Neural cell (in vitro differentiated cells): ENCODE measurements at regions not wholly inside any gene's neighbourhood (a gene's known extent, or its start where the extent isn't known, plus 50 kb on each side); places are given as distances from the start of the nearest gene placed in this dataset.

Experiments used
- H2AFZ ChIP-seq: fragments of 200-600, 300-800 bp; sonication (generic), shearing (Covaris generic); 2 replicates; pipeline ENCODE4 v1.6.0; 2014; ENCODE audit warnings: low read depth, mild to moderate bottlenecking, antibody characterized with exemption, low read length, moderate library complexity
- H3F3A ChIP-seq: fragments of 200-600 bp; shearing (Covaris generic); 2 replicates; pipeline ENCODE4 v1.6.1; 2016; ENCODE audit warnings: mild to moderate bottlenecking, moderate library complexity, mixed read lengths, antibody characterized with exemption, low read length; ENCODE audit not compliant: insufficient read depth, poor library complexity, severe bottlenecking
- H3K27ac ChIP-seq: fragments of 200-600, 300-800 bp; sonication (generic), shearing (Covaris generic); 2 replicates; pipeline ENCODE4 v1.5.1; 2014; ENCODE audit warnings: mild to moderate bottlenecking, low read length, moderate library complexity
- H3K27me3 ChIP-seq: fragments of 300-800, 200-600 bp; sonication (generic), shearing (Covaris generic); 2 replicates; pipeline ENCODE4 v1.6.0; 2014; ENCODE audit warnings: mild to moderate bottlenecking, low read depth, low read length, moderate library complexity; ENCODE audit not compliant: insufficient read depth
- H3K36me3 ChIP-seq: fragments of 300-800, 200-600 bp; sonication (generic), shearing (Covaris generic); 2 replicates; pipeline ENCODE4 v1.5.1; 2014; ENCODE audit warnings: mild to moderate bottlenecking, antibody characterized with exemption, low read length, moderate library complexity; ENCODE audit not compliant: insufficient read depth
- H3K4me2 ChIP-seq: fragments of 300-800, 200-600 bp; sonication (generic), shearing (Covaris generic); 2 replicates; pipeline ENCODE4 v1.6.0; 2014; ENCODE audit warnings: mild to moderate bottlenecking, low read length
- H3K4me3 ChIP-seq: fragments of 300-800, 200-600 bp; sonication (generic), shearing (Covaris generic); 2 replicates; pipeline ENCODE4 v1.5.1; 2014; ENCODE audit warnings: mild to moderate bottlenecking, low read length, moderate library complexity
- H3K79me2 ChIP-seq: fragments of 200-600 bp; shearing (Covaris generic); replicated peaks from 2 replicates; pipeline ENCODE4 v1.6.0; 2014; ENCODE audit warnings: mild to moderate bottlenecking, low read length, moderate library complexity; ENCODE audit not compliant: insufficient read depth
- H3K9ac ChIP-seq: fragments of 300-800, 200-600 bp; sonication (generic), shearing (Covaris generic); 2 replicates; pipeline ENCODE4 v1.6.1; 2016; ENCODE audit warnings: mild to moderate bottlenecking, low read length, mixed read lengths
- H3K9me2 ChIP-seq: fragments of 200-600 bp; shearing (Covaris generic); 2 replicates; pipeline ENCODE4 v1.6.1; 2016; ENCODE audit warnings: mild to moderate bottlenecking, low read length, mixed read lengths; ENCODE audit not compliant: insufficient read depth
- H3K9me3 ChIP-seq: fragments of 200-600, 300-800 bp; sonication (generic), shearing (Covaris generic); 2 replicates; pipeline ENCODE4 v1.6.1; 2016; ENCODE audit warnings: mild to moderate bottlenecking, mixed run types, low read length, moderate library complexity, mixed read lengths
- H4K20me1 ChIP-seq: fragments of 200-600 bp; shearing (Covaris generic); 2 replicates; pipeline ENCODE4 v1.6.1; 2016; ENCODE audit warnings: mild to moderate bottlenecking, mixed run types; ENCODE audit not compliant: insufficient read depth
- EP300 ChIP-seq: fragments of 450-650 bp; conservative IDR thresholded peaks from 2 replicates; pipeline ENCODE4 v1.6.1; 2014; ENCODE audit warnings: antibody characterized with exemption, mild to moderate bottlenecking, moderate library complexity; ENCODE audit not compliant: poor library complexity, severe bottlenecking
- EZH2 ChIP-seq: fragments of 200-600, 300-800 bp; shearing (Covaris generic), sonication (generic); IDR thresholded peaks from 2 replicates; pipeline ENCODE4 v1.6.1; 2014; ENCODE audit warnings: antibody characterized with exemption, low read length, borderline replicate concordance, mild to moderate bottlenecking; ENCODE audit not compliant: insufficient read depth, poor library complexity, severe bottlenecking
- MXI1 ChIP-seq: fragments of 450-650 bp; conservative IDR thresholded peaks from 2 replicates; pipeline ENCODE4 v1.6.1; 2014; ENCODE audit warnings: antibody characterized with exemption, mild to moderate bottlenecking; ENCODE audit not compliant: poor library complexity, severe bottlenecking
- POLR2AphosphoS5 ChIP-seq: IDR thresholded peaks from 2 replicates; pipeline ENCODE4 v1.6.1; 2012
- RAD21 ChIP-seq: fragments of 450-650 bp; conservative IDR thresholded peaks from 2 replicates; pipeline ENCODE4 v1.6.1; 2014; ENCODE audit warnings: antibody characterized with exemption, mild to moderate bottlenecking, moderate library complexity
- SMC3 ChIP-seq: fragments of 450-650 bp; conservative IDR thresholded peaks from 2 replicates; pipeline ENCODE4 v1.6.1; 2014; ENCODE audit warnings: antibody characterized with exemption, mild to moderate bottlenecking, moderate library complexity; ENCODE audit not compliant: poor library complexity
- TAF1 ChIP-seq: IDR thresholded peaks from 2 replicates; pipeline ENCODE4 v1.6.1; 2012; ENCODE audit warnings: low read depth
- TF ChIP-seq, protein P1 (sequence below): IDR thresholded peaks from 2 replicates; pipeline ENCODE4 v1.6.1; 2012; ENCODE audit warnings: borderline replicate concordance
- TF ChIP-seq, protein P2 (sequence below): fragments of 450-650 bp; IDR thresholded peaks from 2 replicates; pipeline ENCODE4 v1.5.1; 2014; ENCODE audit warnings: antibody characterized with exemption, mild to moderate bottlenecking, moderate library complexity; ENCODE audit not compliant: poor library complexity, severe bottlenecking

DNA sequence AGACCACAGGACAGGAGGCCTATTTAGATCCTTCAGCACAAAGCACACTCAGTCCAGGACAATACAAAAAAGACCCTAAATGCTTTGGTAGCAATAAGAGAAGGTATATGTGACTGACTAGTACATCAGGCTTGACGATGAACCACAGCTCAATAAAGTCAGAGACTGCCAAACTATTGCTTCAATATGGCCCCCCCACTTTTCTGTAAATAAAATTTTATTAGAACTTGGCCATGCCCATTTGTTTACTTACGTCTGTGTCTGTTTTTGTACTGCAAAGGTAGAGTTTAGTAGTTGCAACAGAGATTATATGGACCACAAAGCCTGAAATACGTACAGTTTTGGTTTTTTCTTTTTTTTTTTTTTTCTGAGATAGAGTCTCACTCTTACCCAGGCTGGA, 136.7 kb downstream of the IRS2 start:
- no peak overlapping the region for H3K4me3 ChIP-seq
- no peaks in the 10 kb centered on the region for H4K20me1 ChIP-seq
- H3K27ac ChIP-seq: no peak overlapping the region
- H3K9me2 ChIP-seq: no peaks in the 10 kb centered on the region
- H3K4me2 ChIP-seq: no peak overlapping the region
- no peak overlapping the region for H3K9ac ChIP-seq
- no peaks in the 10 kb centered on the region for H3F3A ChIP-seq
- no peaks in the 10 kb centered on the region for H3K79me2 ChIP-seq
- no peaks in the 10 kb centered on the region for H3K36me3 ChIP-seq
- H2AFZ ChIP-seq: no peak overlapping the region
- TF ChIP-seq POLR2AphosphoS5: no peak
- TF ChIP-seq, protein P1, sequence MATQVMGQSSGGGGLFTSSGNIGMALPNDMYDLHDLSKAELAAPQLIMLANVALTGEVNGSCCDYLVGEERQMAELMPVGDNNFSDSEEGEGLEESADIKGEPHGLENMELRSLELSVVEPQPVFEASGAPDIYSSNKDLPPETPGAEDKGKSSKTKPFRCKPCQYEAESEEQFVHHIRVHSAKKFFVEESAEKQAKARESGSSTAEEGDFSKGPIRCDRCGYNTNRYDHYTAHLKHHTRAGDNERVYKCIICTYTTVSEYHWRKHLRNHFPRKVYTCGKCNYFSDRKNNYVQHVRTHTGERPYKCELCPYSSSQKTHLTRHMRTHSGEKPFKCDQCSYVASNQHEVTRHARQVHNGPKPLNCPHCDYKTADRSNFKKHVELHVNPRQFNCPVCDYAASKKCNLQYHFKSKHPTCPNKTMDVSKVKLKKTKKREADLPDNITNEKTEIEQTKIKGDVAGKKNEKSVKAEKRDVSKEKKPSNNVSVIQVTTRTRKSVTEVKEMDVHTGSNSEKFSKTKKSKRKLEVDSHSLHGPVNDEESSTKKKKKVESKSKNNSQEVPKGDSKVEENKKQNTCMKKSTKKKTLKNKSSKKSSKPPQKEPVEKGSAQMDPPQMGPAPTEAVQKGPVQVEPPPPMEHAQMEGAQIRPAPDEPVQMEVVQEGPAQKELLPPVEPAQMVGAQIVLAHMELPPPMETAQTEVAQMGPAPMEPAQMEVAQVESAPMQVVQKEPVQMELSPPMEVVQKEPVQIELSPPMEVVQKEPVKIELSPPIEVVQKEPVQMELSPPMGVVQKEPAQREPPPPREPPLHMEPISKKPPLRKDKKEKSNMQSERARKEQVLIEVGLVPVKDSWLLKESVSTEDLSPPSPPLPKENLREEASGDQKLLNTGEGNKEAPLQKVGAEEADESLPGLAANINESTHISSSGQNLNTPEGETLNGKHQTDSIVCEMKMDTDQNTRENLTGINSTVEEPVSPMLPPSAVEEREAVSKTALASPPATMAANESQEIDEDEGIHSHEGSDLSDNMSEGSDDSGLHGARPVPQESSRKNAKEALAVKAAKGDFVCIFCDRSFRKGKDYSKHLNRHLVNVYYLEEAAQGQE: no peak
- TF ChIP-seq EZH2: no peak
- H3K9me3 ChIP-seq: no peaks in the 10 kb centered on the region
- no peaks in the 10 kb centered on the region for H3K27me3 ChIP-seq

DNA sequence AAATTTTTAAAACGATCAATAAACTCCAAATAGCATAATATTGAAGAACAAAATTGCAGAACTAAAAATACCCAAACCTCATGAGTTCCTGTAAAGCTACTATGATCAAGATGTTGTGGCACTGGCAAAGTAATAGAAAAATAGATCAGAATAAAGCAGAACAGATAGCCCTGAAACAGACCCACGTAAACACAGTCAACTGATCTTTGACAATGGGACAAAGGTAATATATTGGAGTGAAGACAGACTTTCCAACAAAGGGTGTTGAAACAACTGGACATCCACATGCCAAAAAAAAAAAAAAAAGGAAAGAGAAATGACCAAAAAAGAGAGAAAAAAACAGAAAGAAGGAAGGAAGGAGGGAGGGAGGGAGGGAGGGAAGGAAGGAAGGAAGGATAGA, 138.7 kb downstream of the IRS2 start:
- Histone ChIP-seq H3K9ac (no peak overlapping the region), H3K4me2 (no peak overlapping the region), H3K9me2 (no peaks in the 10 kb centered on the region), H3K4me3 (no peak overlapping the region), H3K79me2 (no peaks in the 10 kb centered on the region), H2AFZ (no peak overlapping the region), H3K9me3 (no peaks in the 10 kb centered on the region), H3K36me3 (no peaks in the 10 kb centered on the region), H4K20me1 (no peaks in the 10 kb centered on the region), H3K27ac (no peak overlapping the region), H3K27me3 (no peaks in the 10 kb centered on the region), H3F3A (no peaks in the 10 kb centered on the region)
- TF ChIP-seq POLR2AphosphoS5 (no peak), TAF1 (no peak), RAD21 (no peak), EZH2 (no peak), SMC3 (no peak), EP300 (no peak), MXI1 (no peak)
- TF ChIP-seq, protein P1: no peak
- TF ChIP-seq, protein P2, sequence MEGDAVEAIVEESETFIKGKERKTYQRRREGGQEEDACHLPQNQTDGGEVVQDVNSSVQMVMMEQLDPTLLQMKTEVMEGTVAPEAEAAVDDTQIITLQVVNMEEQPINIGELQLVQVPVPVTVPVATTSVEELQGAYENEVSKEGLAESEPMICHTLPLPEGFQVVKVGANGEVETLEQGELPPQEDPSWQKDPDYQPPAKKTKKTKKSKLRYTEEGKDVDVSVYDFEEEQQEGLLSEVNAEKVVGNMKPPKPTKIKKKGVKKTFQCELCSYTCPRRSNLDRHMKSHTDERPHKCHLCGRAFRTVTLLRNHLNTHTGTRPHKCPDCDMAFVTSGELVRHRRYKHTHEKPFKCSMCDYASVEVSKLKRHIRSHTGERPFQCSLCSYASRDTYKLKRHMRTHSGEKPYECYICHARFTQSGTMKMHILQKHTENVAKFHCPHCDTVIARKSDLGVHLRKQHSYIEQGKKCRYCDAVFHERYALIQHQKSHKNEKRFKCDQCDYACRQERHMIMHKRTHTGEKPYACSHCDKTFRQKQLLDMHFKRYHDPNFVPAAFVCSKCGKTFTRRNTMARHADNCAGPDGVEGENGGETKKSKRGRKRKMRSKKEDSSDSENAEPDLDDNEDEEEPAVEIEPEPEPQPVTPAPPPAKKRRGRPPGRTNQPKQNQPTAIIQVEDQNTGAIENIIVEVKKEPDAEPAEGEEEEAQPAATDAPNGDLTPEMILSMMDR: no peak
